ENCODE measurements at regions not wholly inside any gene's neighbourhood (a gene's known extent, or its start where the extent isn't known, plus 50 kb on each side); places are given as distances from the start of the nearest gene placed in this dataset.

- Mint-ChIP-seq H3K36me3 (ENCODE audit: unreplicated experiment) (peaks cover 11% of the 10 kb centered on the region), H3K27me3 (ENCODE audit: unreplicated experiment) (no peaks in the 10 kb centered on the region), H3K4me3 (ENCODE audit: unreplicated experiment) (no peak overlapping the region), H3K9me3 (ENCODE audit: unreplicated experiment) (peaks cover 3% of the 10 kb centered on the region), H3K27ac (ENCODE audit: unreplicated experiment) (no peak overlapping the region), H3K4me1 (ENCODE audit: low read depth, unreplicated experiment) (no peaks in the 10 kb centered on the region)
- TF ChIP-seq CTCF (IDR thresholded peaks at IDR 0.05; ENCODE audit: partially characterized antibody, unreplicated experiment): no peak
- no peak for DNase-seq
These were observed 91.9 kb upstream of the MBL2 start for GRCh38 chr10:52864201-52865106.

GRCh38 chr10:52858722-52859121 is 86.1 kb upstream of the MBL2 start:
- Mint-ChIP-seq H3K36me3 (ENCODE audit: unreplicated experiment) (no peaks in the 10 kb centered on the region), H3K4me3 (ENCODE audit: unreplicated experiment) (no peak overlapping the region), H3K27me3 (ENCODE audit: unreplicated experiment) (no peaks in the 10 kb centered on the region), H3K9me3 (ENCODE audit: unreplicated experiment) (peaks cover 2% of the 10 kb centered on the region), H3K27ac (ENCODE audit: unreplicated experiment) (no peak overlapping the region), H3K4me1 (ENCODE audit: low read depth, unreplicated experiment) (no peaks in the 10 kb centered on the region)
- no peak for DNase-seq
- no peak for TF ChIP-seq CTCF (IDR thresholded peaks at IDR 0.05; ENCODE audit: partially characterized antibody, unreplicated experiment)

- DNase-seq: no peak
- no peak for TF ChIP-seq CTCF (IDR thresholded peaks at IDR 0.05; ENCODE audit: partially characterized antibody, unreplicated experiment)
- no peak overlapping the region for H3K4me3 Mint-ChIP-seq (ENCODE audit: unreplicated experiment)
- no peaks in the 10 kb centered on the region for H3K9me3 Mint-ChIP-seq (ENCODE audit: unreplicated experiment)
- H3K36me3 Mint-ChIP-seq (ENCODE audit: unreplicated experiment): no peaks in the 10 kb centered on the region
- H3K4me1 Mint-ChIP-seq (ENCODE audit: low read depth, unreplicated experiment): no peaks in the 10 kb centered on the region
- H3K27ac Mint-ChIP-seq (ENCODE audit: unreplicated experiment): no peak overlapping the region
- H3K27me3 Mint-ChIP-seq (ENCODE audit: unreplicated experiment): no peaks in the 10 kb centered on the region
These were observed 83.2 kb upstream of the MBL2 start for GRCh38 chr10:52855546-52856325.

GRCh38 chr10:52853704-52854103 is 81.1 kb upstream of the MBL2 start:
- Mint-ChIP-seq H3K4me3 (ENCODE audit: unreplicated experiment) (no peak overlapping the region), H3K27me3 (ENCODE audit: unreplicated experiment) (no peaks in the 10 kb centered on the region), H3K9me3 (ENCODE audit: unreplicated experiment) (no peaks in the 10 kb centered on the region), H3K4me1 (ENCODE audit: low read depth, unreplicated experiment) (no peaks in the 10 kb centered on the region), H3K27ac (ENCODE audit: unreplicated experiment) (no peak overlapping the region), H3K36me3 (ENCODE audit: unreplicated experiment) (no peaks in the 10 kb centered on the region)
- DNase-seq: no peak
- TF ChIP-seq CTCF (IDR thresholded peaks at IDR 0.05; ENCODE audit: partially characterized antibody, unreplicated experiment): no peak

GRCh38 chr10:52836816-52837215 is 64.2 kb upstream of the MBL2 start:
- Mint-ChIP-seq H3K9me3 (ENCODE audit: unreplicated experiment) (peaks cover 6% of the 10 kb centered on the region), H3K4me3 (ENCODE audit: unreplicated experiment) (no peak overlapping the region), H3K27ac (ENCODE audit: unreplicated experiment) (no peak overlapping the region), H3K27me3 (ENCODE audit: unreplicated experiment) (peaks cover 2% of the 10 kb centered on the region), H3K4me1 (ENCODE audit: low read depth, unreplicated experiment) (no peaks in the 10 kb centered on the region), H3K36me3 (ENCODE audit: unreplicated experiment) (peaks cover 6% of the 10 kb centered on the region)
- TF ChIP-seq CTCF (IDR thresholded peaks at IDR 0.05; ENCODE audit: partially characterized antibody, unreplicated experiment): no peak
- DNase-seq: no peak
